Spleen (tissue), 11 donors: ENCODE measurements at regions not wholly inside any gene's neighbourhood (a gene's known extent, or its start where the extent isn't known, plus 50 kb on each side); places are given as distances from the start of the nearest gene placed in this dataset.

ENCODE experiments used
- DNase-seq: peaks from one replicate; pipeline ENCODE4 v3.0.0-alpha.2; 2020
- H3K27ac ChIP-seq, 8 donors: fragments of 200-600 bp; sonication (generic) in 7 of 8; 1 replicate in 4 of 8; 2 replicates in 4 of 8; pipeline versions ENCODE4 v1.5.0 to v1.8.0; 2016 to 2021; ENCODE audit warnings: inconsistent platforms in 4 of 8, mild to moderate bottlenecking in 4 of 8, moderate library complexity in 1 of 8
- H3K27me3 ChIP-seq, 7 donors: fragments of 200-600 bp; sonication (generic) in 6 of 7; replicated peaks in 1 of 7; 1 replicate in 4 of 7; 2 replicates in 3 of 7; pipeline versions ENCODE4 v1.5.0 to v1.8.0; 2016 to 2021; ENCODE audit warnings: inconsistent platforms in 3 of 7, mild to moderate bottlenecking in 1 of 7
- H3K36me3 ChIP-seq, 6 donors: fragments of 200-600 bp; sonication (generic) in 5 of 6; 1 replicate in 4 of 6; 2 replicates in 2 of 6; pipeline versions ENCODE4 v1.5.0 to v1.8.0; 2016 to 2021; ENCODE audit warnings: inconsistent platforms in 2 of 6
- H3K4me1 ChIP-seq, 6 donors: fragments of 200-600 bp; sonication (generic) in 5 of 6; 1 replicate in 3 of 6; 2 replicates in 3 of 6; pipeline versions ENCODE4 v1.5.0 to v1.8.0; 2016 to 2021; ENCODE audit warnings: inconsistent platforms in 3 of 6
- H3K4me3 ChIP-seq, 8 donors: fragments of 200-600 bp; sonication (generic) in 7 of 8; 1 replicate in 4 of 8; 2 replicates in 4 of 8; pipeline versions ENCODE4 v1.5.0 to v1.8.0; 2016 to 2021; ENCODE audit warnings: inconsistent platforms in 4 of 8, mild to moderate bottlenecking in 4 of 8, moderate library complexity in 2 of 8
- H3K9me3 ChIP-seq, 8 donors: fragments of 200-600 bp; sonication (generic) in 7 of 8; 1 replicate in 4 of 8; 2 replicates in 4 of 8; pipeline versions ENCODE4 v1.5.0 to v1.8.0; 2016 to 2021; ENCODE audit warnings: inconsistent platforms in 4 of 8
- POLR2A ChIP-seq, 3 donors: fragments of 450-650 bp; IDR thresholded peaks; one replicate each; pipeline ENCODE4 v1.5.1; 2017; ENCODE audit warnings: antibody characterized with exemption in 3 of 3, mild to moderate bottlenecking in 1 of 3
- POLR2AphosphoS5 ChIP-seq, 3 donors: sonication (generic); formaldehyde crosslinking; IDR thresholded peaks; one replicate each; pipeline ENCODE4 v1.5.1; 2017; ENCODE audit warnings: antibody characterized with exemption in 3 of 3
- WGBS, 5 donors: extraction: QIAGEN DNeasy Blood & Tissue Kit in 3 of 5; methylation state at CpG; one replicate each; pipeline versions ENCODE4 v1.1.5 to v1.1.7; 2013 to 2018; 5-methylcytosine and 5-hydroxymethylcytosine counted together
- intact Hi-C: fragments of 100-400 bp; cut with DNase I; formaldehyde crosslinking; loops from one replicate; pipeline ENCODE4 v1.15.0; 2023; ENCODE audit warnings: low total_unique reads
- TF ChIP-seq, protein P1 (sequence below), 11 experiments: fragments of 200-600 bp in 7 of 11; fragments of 450-650 bp in 4 of 11; sonication (generic) in 4 of 11; IDR thresholded peaks in 8 of 11; conservative IDR thresholded peaks in 3 of 11; 1 replicate in 7 of 11; 2 replicates in 4 of 11; pipeline versions ENCODE4 v1.4.0 to v1.8.0; 2016 to 2021; ENCODE audit warnings: antibody characterized with exemption in 11 of 11, inconsistent platforms in 4 of 11, mild to moderate bottlenecking in 1 of 11
- donor health status: healthy with polysubstance abuse.
- donor health status: DM: no; HTN: no; CAD: no; lungs with moderate emphysema.
- donor health status: DM: no; HTN: no; CAD: no.
- donor health status: Bipolar disorder and iron deficiency.
- donor health status: healthy.
- donor health status: DM: no; HTN: no; CAD: no.
- donor health status: DM: yes; HTN: yes; CAD: no.

DNA sequence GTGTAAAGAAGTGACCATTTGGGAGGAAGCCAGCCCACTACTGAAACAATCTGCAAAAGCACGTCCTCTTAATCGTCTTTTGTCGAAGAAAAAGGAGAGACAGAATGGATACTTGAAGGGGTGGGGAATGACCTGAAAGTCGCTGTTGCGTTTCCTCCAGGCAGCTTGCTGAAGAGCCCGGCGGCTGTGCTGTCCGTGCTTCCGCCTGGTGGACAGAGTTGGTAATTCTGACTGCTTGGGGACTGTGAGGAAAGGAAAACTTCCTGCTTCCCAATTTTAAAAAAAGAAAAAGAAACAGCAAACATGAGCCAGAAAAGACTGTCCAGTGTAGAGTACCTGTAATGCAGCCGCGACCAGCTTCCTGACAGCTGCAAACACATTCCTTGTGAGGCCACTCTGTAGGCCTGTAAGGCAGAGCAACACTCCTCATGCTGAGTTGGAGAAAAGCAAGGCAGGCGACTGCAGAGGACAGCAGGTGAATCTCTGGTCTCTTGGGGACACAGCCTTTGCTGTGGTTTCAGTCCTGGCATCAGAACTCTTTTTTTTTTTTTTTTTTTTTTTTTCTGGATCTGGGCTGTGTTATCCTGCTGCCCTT is 251.1 kb upstream of the TBX18 start:
- WGBS, 5 donors = 12 to 14% (median 13%) methylated on average over 12 of the region's 12 CpGs
- intact Hi-C loops = no loop called here

DNA sequence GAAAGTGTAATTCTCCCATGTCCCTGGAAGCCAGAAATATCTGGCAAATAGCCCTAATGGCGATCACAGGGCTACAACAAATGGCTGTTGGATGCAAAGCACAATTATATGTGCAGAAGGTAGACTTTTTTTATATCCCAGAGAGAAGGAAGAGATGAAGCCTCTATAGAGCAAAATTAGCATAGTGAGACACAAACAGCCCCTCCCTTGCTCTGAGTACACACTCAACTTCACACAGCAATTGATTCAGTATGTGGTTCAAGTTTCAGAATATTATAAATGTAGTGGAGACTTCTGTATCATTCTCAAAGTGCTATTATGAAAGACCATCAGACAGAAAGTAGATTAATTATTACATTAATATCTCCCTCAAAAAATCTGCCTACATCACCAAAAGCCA is 246.5 kb upstream of the TBX18 start:
- Histone ChIP-seq H3K27me3 (no peaks in the 10 kb centered on the region), H3K4me1 (no peaks in the 10 kb centered on the region), H3K27ac (no peak overlapping the region), H3K36me3 (no peaks in the 10 kb centered on the region), H3K4me3 (no peak overlapping the region), H3K9me3 (no peaks in the 10 kb centered on the region)
- intact Hi-C loops = no loop called here
- 27 to 53% (median 51%) methylated on average over 1 of the region's 1 CpG for WGBS, 5 donors
- TF ChIP-seq, protein P1, sequence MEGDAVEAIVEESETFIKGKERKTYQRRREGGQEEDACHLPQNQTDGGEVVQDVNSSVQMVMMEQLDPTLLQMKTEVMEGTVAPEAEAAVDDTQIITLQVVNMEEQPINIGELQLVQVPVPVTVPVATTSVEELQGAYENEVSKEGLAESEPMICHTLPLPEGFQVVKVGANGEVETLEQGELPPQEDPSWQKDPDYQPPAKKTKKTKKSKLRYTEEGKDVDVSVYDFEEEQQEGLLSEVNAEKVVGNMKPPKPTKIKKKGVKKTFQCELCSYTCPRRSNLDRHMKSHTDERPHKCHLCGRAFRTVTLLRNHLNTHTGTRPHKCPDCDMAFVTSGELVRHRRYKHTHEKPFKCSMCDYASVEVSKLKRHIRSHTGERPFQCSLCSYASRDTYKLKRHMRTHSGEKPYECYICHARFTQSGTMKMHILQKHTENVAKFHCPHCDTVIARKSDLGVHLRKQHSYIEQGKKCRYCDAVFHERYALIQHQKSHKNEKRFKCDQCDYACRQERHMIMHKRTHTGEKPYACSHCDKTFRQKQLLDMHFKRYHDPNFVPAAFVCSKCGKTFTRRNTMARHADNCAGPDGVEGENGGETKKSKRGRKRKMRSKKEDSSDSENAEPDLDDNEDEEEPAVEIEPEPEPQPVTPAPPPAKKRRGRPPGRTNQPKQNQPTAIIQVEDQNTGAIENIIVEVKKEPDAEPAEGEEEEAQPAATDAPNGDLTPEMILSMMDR (IDR thresholded peaks at IDR 0.05 in 8 of 11, conservative IDR thresholded peaks at IDR 0.05 in 3 of 11) = no peak
- TF ChIP-seq POLR2AphosphoS5 (IDR thresholded peaks at IDR 0.05) (no peak), POLR2A (IDR thresholded peaks at IDR 0.05) (no peak)
- no peak for DNase-seq

More for the DNA sequence above, 251.1 kb upstream of the TBX18 start:
- no peaks in the 10 kb centered on the region for H3K27me3 ChIP-seq
- H3K4me3 ChIP-seq = no peak overlapping the region
- DNase-seq = no peak
- TF ChIP-seq POLR2A (IDR thresholded peaks at IDR 0.05) (no peak), POLR2AphosphoS5 (IDR thresholded peaks at IDR 0.05) (no peak)
- TF ChIP-seq, protein P1 (IDR thresholded peaks at IDR 0.05 in 8 of 11, conservative IDR thresholded peaks at IDR 0.05 in 3 of 11) = peak in 7 of 11 experiments; percentile 18 to 51 (median 41)
- H3K4me1 ChIP-seq = no peaks in the 10 kb centered on the region
- no peaks in the 10 kb centered on the region for H3K36me3 ChIP-seq
- H3K27ac ChIP-seq = no peak overlapping the region
- no peaks in the 10 kb centered on the region for H3K9me3 ChIP-seq

DNA sequence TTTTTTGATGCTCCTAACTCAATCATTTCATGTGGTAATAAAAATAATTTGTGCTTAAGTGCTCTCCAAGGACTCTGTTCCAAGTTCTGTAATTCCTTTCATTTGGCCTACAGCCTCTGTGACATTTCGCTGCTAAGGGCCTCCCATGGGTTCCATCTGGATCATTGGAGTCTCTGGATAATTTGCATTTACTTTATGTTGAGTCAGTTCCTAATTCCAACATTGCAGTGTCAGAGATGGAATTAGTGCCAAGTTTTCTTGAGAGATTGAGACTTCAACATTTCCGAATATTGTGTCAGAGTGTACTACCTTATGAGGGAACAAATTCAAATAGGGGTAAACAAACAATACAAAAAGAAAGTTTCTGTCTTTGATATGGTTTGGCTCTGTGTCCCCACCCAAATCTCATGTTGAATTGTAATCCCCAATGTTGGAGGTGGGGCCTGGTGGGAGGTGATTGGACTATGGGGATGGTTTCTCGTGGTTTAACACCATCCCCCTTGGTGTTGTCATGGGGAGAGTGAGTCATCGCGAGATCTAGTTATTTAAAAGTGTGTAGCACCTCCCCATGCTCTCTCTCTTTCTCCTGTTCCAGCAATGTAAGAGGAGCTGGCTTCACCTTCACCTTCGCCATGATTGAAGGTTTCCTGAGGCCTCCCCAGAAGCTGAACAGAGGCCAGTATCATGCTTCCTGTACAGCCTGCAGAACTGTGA is 244.1 kb upstream of the TBX18 start:
- H3K27me3 ChIP-seq = no peaks in the 10 kb centered on the region
- no peaks in the 10 kb centered on the region for H3K9me3 ChIP-seq
- no peak for DNase-seq
- intact Hi-C loops = no loop called here
- H3K4me3 ChIP-seq = no peak overlapping the region
- H3K36me3 ChIP-seq = no peaks in the 10 kb centered on the region
- H3K27ac ChIP-seq = no peak overlapping the region
- no peak for TF ChIP-seq POLR2A (IDR thresholded peaks at IDR 0.05)
- TF ChIP-seq, protein P1 (IDR thresholded peaks at IDR 0.05 in 8 of 11, conservative IDR thresholded peaks at IDR 0.05 in 3 of 11) = no peak
- TF ChIP-seq POLR2AphosphoS5 (IDR thresholded peaks at IDR 0.05) = no peak
- 75 to 86% (median 78%) methylated on average over 6 of the region's 6 CpGs for WGBS, 5 donors
- H3K4me1 ChIP-seq = no peaks in the 10 kb centered on the region

DNA sequence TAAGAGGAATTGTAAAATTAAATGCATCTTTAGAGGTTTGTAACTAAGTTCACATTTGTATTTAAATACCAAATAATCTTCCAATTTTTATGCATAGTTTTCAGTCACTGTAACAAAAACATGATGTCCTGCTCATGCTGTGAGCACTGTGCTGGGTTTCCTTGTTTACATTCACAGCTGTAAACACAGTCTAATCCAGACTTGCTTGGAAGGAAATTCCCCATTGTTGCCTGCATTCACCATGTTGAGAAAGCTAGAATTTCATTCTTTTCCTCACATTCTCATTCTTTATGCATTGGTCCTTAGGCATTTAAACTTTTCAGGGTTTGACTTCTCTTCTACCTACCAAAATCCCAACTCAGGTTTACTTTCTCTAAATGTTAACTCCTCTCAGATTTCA is 242.0 kb upstream of the TBX18 start:
- Histone ChIP-seq H3K36me3 (no peaks in the 10 kb centered on the region), H3K9me3 (no peaks in the 10 kb centered on the region), H3K4me1 (no peaks in the 10 kb centered on the region), H3K27me3 (no peaks in the 10 kb centered on the region), H3K4me3 (no peak overlapping the region), H3K27ac (no peak overlapping the region)
- DNase-seq = no peak
- TF ChIP-seq POLR2A (IDR thresholded peaks at IDR 0.05) = no peak
- TF ChIP-seq POLR2AphosphoS5 (IDR thresholded peaks at IDR 0.05) = no peak
- TF ChIP-seq, protein P1 (IDR thresholded peaks at IDR 0.05 in 8 of 11, conservative IDR thresholded peaks at IDR 0.05 in 3 of 11) = no peak
- intact Hi-C loops = no loop called here
